ENCODE measurements at regions not wholly inside any gene's neighbourhood (a gene's known extent, or its start where the extent isn't known, plus 50 kb on each side); places are given as distances from the start of the nearest gene placed in this dataset.

GRCh38 chr20:52365688-52366087 is 174.1 kb upstream of the ZFP64 start:
- TF ChIP-seq EZH2 (IDR thresholded peaks at IDR 0.05) = no peak
- no peak for TF ChIP-seq CTCF (IDR thresholded peaks at IDR 0.05)
- TF ChIP-seq EZH2phosphoT487 (IDR thresholded peaks at IDR 0.05) = no peak
